ENCODE measurements at regions not wholly inside any gene's neighbourhood (a gene's known extent, or its start where the extent isn't known, plus 50 kb on each side); places are given as distances from the start of the nearest gene placed in this dataset.

GRCh38 chr12:74818412-74818811 lies 280.8 kb downstream of the ATXN7L3B start:
- DNase-seq: no peak

DNA sequence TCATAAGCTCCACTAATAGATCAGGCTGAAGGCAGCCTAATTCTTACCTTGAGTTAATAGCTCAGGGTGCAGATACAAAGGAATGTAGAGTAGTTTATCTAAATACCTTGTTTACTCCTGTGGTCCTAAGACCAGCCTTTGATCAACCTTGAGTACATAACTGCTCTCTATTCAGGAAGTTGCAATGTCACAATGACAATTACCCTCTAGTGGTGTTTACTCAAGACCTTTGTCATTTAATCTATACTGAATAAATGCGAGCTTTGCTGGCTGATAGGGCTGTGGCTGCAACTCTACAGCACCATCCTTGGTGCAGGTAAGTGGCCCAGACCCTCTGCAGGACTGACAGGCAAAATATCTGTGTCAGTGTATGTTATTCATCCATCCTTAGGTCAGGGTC lies 282.7 kb downstream of the ATXN7L3B start:
- no peak for DNase-seq

DNA sequence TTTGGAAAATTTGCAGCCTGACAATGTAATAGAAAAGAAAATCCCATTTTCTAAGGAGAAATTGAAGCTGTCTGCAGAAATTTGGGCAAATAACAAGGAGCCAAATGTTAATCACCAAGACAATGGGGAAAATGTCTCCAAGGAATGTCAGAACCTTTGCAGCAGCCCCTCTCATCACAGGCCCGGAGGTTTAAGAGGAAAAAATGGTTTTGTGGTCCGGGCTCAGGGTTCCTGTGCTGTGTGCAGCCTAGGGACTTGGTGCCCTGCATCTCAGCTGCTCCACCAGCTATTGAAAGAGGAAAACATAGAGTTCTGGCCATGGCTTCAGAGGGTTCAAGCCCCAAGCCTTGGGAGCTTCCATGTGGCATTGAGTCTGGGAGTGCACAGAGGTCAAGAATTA lies 298.9 kb downstream of the ATXN7L3B start:
- no peak for DNase-seq

GRCh38 chr12:74846116-74846515 lies 308.5 kb downstream of the ATXN7L3B start:
- DNase-seq: no peak

GRCh38 chr12:74847169-74847568 lies 309.5 kb downstream of the ATXN7L3B start:
- no peak for DNase-seq

GRCh38 chr12:74848006-74848405 lies 310.4 kb downstream of the ATXN7L3B start:
- DNase-seq: no peak

DNA sequence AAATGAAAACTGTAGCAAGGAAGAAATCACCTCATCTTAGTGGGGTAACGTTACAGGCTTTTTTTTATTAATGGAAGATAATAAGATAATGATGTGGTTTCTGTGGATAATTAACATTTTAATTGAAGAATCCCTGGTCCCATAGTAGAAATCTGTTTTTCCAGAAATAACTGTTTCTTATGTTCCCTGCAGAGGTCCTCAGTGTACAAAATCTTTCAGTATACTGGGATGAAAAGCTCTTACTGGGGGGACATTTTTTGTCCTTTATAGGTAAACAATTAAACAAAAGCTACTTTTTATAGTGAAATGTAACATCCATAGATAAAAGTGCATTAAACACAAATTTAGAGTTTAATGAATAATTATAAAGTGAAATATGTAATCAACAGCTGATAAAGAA lies 312.2 kb downstream of the ATXN7L3B start:
- DNase-seq: no peak

- DNase-seq: no peak
These were observed 334.2 kb downstream of the ATXN7L3B start for GRCh38 chr12:74871817-74872216.

GRCh38 chr12:74885775-74886174 lies 323.9 kb downstream of the KCNC2 start:
- DNase-seq: no peak

DNA sequence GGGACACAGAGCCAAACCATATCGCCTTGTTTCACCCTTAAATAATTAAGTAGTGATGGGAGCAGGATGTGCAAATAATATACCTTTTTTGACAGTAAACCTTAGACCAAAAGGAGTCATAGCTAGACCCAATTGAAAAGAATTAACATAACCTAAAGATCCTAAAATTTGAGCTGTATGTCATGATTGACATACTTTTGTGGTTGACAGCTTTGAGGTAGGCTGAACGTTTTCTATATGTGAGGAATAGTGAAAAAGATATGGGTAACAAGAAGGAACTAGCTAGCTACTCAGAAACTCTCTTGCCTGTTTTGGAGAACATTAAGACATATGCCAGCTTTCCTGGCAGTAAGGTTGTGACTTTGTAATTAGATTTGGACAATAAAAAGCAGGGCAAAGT lies 320.6 kb downstream of the KCNC2 start:
- DNase-seq: no peak

GRCh38 chr12:74889563-74890236 lies 319.9 kb downstream of the KCNC2 start:
- DNase-seq: no peak

GRCh38 chr12:74890237-74890599 lies 319.4 kb downstream of the KCNC2 start:
- peak; percentile 14 for DNase-seq

GRCh38 chr12:74891083-74891668 lies 318.5 kb downstream of the KCNC2 start:
- no peak for DNase-seq

DNA sequence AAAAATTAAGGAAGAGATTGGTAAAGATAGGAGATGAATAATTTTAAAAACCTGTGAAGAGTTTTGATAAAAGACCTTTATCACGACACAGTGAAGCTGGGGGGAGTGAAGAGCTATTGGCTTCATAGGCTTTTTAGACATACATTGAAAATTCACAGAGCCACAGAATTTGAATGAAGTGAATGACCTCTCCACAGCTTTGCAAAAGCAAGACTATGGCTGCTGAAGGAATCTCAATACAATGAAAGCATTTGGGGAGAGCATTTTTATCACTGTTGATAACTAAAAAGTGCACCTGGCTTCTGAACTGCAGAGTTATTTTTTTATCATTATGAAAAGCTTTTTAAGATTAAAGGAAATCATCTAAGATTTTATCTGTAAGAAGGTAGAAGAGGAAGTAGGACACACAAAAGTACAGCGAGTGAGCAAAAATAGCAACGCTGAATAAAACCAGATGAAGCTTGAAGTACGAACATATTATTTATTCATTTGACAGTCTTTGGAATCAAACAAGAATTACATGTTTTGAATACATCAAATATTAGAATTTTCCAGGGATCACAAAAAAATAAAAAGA lies 317.5 kb downstream of the KCNC2 start:
- no peak for DNase-seq

- DNase-seq: no peak
These were observed 313.5 kb downstream of the KCNC2 start for GRCh38 chr12:74896186-74896585.

DNA sequence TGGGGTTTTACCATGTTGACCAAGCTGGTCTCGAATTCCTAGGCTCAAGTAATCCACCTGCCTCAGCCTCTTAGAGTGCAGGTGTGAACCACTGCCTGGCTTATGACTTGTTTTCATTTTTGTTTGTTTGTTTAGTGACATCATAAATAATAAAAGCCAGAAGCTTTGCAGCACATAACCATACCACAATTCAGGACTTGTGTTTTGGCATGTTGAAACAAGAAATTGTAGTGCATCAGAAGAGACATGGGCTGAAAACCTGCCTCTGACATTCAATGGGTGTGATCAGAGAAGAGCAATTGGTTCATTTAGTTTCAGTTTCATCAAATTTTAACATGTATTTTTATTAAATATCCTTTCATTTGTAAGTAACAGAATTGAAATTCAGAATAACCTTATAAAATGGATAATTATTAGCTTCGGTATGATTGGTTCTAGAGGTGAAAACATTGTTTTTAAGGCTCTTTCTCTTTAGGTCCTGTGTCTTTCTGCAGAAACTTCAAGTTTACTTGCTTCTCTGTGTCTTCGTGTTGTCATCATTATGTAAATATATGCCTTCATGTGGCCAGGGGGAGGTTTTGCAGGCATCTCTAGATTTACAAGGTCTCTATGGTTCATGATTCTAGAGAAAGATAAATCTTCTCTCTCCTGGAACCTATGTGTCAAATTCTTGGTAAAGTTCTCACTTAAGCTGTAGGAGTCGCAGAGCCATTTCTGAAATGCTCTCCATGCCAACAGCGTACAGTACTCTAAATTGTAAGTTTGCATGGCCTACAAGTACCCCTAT lies 312.0 kb downstream of the KCNC2 start:
- no peak for DNase-seq

- DNase-seq: no peak
These were observed 310.4 kb downstream of the KCNC2 start for GRCh38 chr12:74899031-74899829.

DNA sequence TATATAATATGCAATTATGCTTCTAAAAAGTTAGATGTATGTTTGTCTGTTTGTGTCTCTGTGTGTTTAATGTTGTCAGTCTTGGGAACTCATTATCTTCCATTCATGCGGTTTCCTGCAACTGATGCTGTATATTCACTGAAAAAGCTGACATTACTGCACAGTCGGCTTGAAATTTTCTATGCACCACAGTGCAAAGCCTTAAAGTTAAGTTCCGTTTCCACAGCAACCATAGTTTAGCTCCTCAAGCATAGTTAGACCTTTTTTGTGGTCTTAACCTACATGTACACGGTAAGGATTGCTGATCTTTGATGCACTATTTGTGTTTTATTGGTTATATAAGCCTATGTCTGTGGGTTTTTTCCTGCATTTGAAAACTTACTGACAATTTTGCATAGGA lies 309.4 kb downstream of the KCNC2 start:
- no peak for DNase-seq

- no peak for DNase-seq
These were observed 306.1 kb downstream of the KCNC2 start for GRCh38 chr12:74903522-74903921.

- DNase-seq: no peak
These were observed 303.4 kb downstream of the KCNC2 start for GRCh38 chr12:74906224-74906623.

DNA sequence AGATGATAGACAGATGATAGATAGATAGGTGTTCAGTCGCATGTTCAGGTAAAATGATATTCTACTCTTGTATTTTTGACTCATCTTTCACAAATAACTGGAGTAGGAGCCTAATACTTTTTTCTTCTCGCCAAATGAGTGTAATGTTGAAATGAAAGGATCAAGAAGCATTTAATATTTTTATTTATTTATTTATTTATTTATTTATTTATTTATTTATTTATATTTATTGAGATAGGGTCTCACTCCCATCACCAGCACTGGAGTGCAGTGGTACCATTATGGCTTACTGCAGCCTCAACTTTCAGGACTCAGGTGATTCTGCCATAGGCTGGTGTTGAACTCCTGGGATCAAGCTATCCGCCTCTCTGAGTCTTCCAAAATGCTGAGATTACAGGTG lies 298.8 kb downstream of the KCNC2 start:
- DNase-seq: no peak

GRCh38 chr12:74914378-74914777 lies 295.3 kb downstream of the KCNC2 start:
- no peak for DNase-seq

GRCh38 chr12:74915718-74916117 lies 293.9 kb downstream of the KCNC2 start:
- DNase-seq: no peak

All from eye (tissue), 1 donor.